ENCODE measurements at regions not wholly inside any gene's neighbourhood (a gene's known extent, or its start where the extent isn't known, plus 50 kb on each side); places are given as distances from the start of the nearest gene placed in this dataset.

DNA sequence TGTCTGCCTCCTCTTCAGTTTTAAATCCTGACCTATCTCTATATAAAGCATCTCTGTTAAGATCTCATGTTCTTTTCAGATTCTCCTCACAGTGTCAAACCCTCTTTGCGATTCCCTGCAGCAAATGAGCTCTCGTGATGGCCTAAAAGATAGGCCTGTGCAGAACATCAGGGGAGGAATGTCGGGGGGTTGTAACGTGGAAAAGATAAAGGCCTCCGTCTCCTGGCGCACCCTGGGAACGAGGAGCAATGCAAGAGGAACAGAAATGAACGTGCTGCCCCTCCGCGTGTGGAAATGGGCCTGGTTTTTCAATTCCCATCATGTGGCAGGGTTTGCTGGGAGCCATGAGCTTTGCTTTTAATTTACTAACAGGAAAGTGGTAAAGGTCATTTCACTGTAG is 285.0 kb upstream of the TPM1 start:
- no peak for DNase-seq

- DNase-seq = no peak
Measured at GRCh38 chr15:62758126-62758951, 284.2 kb upstream of the TPM1 start.

DNA sequence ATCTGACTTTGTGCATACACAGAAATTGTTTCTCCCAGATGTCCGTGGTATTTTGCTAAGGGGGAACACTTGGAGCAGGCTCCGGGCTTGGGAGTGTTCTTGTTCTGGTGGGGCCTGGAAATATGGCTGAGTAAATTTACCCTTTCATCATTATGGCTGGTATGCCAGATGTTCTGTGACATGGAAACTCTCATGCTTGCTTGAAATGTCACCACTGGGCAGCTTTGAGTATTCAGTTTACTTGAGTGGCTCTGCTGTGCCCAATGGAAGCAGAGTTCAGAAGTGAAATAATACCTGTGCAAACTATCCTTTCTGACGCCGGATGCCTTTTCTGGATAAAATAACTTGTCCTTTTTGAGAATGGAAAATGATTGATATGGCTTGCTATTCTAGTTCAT is 283.6 kb upstream of the TPM1 start:
- DNase-seq = no peak

DNA sequence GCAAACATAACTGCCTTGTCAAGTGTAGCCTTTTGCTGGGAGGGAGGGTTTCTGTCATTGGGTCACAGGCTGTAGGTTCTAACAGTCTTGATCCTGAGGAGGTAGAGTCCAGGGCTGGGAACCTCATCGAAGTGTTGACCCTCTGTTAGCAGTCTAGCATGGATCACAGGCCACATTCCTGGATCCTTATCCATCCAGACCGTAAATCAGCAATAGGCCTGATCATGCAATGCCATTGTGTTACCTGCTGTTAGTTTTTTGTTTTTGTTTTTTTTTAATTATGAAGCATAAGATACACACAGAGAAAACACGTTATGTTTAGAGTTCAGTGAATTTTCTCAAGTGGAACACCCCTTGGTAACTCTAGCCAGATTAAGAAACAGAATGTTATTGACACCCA is 282.0 kb upstream of the TPM1 start:
- no peak for DNase-seq

DNA sequence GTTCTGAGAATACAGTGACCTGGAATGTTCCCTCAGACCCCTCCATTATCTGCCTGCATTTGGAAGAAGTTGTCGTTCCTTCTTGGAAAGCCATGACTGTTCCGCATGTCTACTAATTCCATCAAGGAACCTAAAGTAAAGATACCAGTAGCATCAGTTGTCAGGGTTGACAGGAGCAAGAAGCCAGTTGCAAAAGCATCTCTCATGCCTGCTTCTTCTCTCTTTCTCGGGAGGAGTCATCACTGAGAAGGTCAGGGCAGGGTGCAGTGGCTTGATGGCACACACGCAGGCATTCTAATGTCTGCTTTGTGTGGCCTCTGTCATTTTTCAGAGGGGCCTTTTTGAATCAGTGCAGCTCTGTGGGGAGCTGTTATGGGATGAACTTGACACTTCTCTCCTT is 276.6 kb upstream of the TPM1 start:
- DNase-seq = no peak

GRCh38 chr15:62766599-62766998 is 275.9 kb upstream of the TPM1 start:
- no peak for DNase-seq

- DNase-seq = no peak
Measured at GRCh38 chr15:62769604-62770003, 272.9 kb upstream of the TPM1 start.

DNA sequence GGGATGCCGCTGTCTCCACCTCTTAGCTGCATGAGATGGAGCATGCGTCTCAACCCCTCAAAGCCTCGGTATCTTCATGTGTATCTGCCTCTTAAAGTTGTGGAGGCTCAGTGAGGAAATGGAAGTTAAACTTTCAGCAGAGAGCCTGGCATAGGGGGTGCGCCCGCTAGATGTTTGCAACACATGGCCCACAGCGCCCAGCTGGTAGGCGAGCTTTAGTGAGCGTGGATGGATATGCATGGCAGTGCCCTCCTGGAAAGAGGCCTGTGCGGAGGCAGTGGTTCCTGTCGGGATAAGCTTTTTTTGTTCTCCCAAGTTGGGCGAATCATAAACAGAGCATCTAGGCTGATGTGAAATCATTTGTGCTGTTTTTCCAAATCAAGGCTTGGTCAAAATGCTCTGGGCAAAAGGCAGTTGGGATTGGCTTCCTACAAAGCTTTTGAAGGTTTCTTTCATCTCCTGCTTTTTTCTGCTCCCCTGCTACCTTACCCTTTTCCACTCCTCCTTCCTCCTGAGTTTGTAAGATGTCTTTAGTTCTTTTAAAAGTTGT is 272.4 kb upstream of the TPM1 start:
- no peak for DNase-seq

GRCh38 chr15:62770752-62771151 is 271.8 kb upstream of the TPM1 start:
- no peak for DNase-seq

DNA sequence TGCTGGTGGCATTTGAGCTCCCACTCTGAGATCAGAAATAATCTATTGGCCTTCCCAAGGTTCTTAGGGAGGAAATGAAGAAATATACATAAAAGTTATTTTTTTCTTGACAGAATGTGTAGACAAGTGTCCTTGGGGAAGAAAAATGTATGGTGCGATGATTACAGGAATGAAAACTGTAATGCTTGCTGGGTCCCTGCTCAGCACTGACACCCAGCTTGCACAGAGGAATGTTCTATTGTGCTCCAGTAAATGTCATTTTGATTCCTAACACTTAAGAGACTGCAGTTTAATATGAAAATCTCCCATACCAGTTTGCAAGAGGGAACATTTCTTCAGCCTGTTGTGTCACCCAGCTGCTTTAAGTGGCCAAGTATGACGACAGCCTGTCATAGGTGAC is 271.3 kb upstream of the TPM1 start:
- DNase-seq = no peak

DNA sequence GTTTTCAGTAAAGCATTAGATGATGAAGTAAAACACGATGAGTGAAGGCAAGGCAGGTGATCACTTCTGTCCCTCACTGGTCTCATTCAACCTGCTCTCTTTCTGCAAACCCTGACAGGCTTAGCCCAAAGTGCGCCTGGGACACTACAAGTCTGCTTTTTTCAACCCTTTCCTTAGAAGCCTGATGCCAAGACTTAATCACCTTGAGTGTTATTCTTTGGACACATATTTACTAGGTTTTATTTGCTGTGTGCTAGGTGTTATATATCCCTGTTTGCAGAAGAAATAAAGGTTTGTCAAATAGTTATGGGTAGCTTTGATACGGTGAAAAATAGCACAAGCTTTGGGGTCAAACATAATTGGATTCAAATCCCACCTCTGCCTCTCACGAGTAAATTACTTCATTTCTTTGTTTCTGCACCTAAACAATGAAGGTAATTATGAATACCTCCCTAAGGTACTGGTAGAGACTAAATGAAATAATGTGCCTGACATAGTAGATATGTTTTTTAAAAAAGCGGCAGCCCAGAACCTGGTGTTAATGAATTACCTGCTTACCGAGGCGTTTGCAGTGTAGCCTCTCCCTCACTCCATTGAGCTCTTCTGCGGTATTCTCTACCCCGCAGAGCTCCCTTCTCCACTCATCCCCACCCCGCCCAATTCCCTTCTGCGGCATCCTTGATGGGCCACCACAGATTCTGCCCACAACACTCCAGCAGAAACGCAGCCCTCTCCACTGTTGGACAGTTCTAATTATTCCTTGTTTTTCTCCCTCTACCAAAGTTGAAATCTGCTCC is 269.0 kb upstream of the TPM1 start:
- no peak for DNase-seq

DNA sequence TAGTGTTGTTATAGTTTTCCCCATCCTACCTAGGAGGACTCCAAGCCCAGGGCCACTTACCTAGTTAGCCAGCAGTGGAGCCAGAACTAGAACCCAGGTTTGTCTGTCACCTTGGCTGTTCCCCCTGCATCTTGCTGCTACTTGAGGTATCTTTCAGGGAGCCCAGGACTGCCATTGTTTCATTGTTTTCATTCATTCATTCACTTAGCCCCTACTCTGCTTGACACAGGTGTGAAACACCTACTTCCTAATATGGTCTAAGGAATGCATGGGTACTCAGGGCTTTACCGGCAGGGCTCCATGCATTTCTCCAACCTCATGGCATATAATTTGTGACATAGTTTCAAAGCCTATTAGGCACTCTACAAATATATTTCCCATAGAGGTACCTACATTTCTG is 266.6 kb upstream of the TPM1 start:
- no peak for DNase-seq

GRCh38 chr15:62777671-62778070 is 264.9 kb upstream of the TPM1 start:
- DNase-seq = no peak

DNA sequence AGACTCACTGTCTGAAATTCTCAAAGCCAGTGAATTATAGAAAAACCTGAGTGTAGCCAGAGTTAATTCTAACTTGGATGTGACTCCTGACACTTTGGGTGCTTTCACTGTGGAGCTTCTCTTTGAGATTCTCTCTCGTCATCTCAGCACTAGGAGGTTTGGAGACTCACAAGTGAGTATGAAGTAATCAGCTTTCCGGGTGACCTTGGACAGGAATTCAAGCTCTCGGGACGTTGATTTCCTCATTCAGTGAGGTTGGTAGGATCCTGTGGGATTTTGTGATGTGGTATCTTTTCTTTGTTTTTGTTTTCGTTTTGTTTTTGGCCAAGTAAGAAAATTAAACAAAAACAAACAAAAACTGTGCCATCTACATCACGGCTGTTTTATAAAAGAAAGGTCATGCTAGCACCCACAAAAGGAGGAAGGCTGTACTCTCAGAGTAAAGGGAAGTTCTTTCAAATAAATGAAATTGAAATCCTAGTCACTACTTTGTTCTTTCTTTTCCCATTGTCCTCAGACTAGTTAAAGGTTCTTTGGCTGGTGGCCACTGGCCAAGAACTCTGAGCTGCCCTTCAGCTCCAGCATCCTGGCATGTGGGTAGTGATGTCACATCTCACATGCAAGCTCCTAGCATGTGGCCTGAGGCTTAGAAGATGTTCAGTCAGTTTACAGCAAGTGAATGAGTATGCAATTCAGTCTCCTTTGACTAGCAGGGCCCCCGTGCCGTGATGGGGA is 263.3 kb upstream of the TPM1 start:
- DNase-seq = no peak

GRCh38 chr15:62779899-62780298 is 262.6 kb upstream of the TPM1 start:
- DNase-seq = no peak

DNA sequence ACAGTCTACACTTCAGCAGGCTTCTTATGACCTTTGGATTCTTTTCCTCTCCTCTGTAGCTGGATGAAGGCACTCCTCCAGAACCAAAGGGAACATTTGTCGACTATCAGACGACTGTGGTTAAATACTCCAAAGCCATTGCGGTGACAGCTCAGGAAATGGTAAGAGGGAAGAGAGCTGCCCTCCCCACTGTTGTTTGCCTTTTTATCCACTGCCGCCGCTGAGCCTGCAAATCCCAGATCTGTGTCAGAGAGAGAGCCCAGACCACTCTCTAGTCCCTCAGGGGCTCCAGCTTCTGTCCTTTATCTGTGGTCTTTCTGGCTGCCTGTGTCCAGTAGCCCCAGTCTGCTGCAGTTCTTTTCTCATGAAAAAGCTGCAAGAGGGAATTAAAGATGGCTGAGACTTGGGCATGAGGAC is 261.5 kb upstream of the TPM1 start:
- no peak for DNase-seq

DNA sequence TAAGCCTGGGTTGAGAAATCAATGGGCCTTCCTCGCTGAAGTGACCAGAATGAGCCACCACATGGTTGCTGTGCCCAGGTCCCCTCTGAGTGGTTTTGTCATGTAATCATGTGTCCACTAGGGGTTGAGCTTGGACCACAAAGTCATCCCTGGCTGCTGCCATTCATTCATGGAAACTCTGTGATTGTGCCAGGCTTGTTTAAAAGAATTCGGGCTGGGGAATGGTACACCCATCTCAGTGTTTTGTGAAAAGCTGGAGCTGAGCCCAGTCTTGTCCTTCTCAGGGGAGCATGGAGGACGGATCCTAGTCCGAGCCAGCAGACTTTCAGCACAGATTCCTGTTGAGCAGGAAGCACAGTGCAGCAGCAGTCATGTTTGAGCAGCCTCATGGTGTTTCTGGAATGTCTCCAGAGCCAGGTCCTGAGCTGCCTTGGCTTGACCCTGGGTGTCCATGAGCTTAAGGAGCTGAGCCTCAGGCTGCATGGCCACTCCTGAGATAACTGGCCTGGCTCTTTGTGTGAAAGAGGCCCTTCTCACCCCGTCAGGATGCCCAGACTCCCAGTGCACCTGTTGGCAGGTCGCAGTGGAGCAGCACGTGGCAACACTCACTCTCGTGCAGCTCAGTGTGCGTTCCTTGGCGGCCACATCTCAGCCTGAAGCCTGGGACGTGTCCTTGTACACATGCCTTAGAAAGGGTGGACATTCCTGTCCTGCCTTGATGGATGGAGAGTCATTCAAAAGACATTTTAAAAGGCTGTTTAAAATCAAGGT is 260.3 kb upstream of the TPM1 start:
- no peak for DNase-seq

- DNase-seq = no peak
Measured at GRCh38 chr15:62782896-62783295, 259.7 kb upstream of the TPM1 start.

GRCh38 chr15:62783303-62783957 is 259.1 kb upstream of the TPM1 start:
- DNase-seq = no peak

DNA sequence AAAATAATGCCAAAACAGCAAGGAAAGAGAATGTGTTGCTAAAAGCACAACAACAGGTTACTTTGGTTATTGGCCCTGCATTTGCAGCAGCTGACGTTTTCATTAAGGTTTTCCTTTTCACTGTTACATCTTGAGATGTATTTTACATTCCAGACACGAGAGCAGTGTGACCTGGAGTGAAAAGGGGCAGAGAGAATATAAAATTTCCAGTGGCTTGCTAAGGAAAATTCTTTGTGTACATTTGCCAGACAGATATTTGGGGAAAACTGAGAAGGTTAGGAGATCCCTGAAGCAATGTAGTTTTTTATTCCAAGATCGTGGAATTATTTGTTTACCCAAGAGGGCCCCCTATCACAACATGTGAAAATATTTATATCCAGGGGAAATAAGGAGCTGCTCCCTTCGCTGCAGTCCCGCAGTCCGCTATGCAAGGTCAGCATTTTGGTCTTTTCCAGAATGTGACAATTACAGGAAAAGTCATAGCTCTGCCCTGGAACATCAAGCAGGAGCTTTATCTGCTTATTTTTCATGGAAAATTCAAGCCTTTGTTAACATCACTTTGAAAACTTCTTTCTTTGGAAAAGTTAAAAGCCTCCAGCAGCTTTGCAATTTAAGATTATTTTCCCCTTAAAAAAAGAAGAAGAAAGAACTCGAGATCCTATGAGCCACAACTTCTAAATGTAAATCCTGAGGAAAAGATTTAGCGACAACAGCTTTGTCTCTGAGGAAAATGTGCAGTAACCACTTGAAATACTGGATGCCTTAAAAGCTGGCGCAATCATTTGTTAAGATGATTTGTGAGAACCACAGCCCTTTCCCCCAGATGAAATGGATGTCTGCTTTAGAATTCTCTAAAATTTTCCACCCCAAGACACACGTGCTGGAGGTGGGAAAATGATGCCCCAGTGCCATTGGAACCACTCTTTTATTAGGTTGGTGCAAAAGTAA is 256.4 kb upstream of the TPM1 start:
- no peak for DNase-seq

- DNase-seq = no peak
Measured at GRCh38 chr15:62787401-62787800, 255.1 kb upstream of the TPM1 start.
